A549 (cell line): ENCODE measurements at regions not wholly inside any gene's neighbourhood (a gene's known extent, or its start where the extent isn't known, plus 50 kb on each side); places are given as distances from the start of the nearest gene placed in this dataset.

Experiments used
- ATAC-seq, 2 experiments: fragments of 200-7000 bp in 1 of 2; fragments of >200 bp in 1 of 2; cut with Nextera tagmentation in 1 of 2; cut with Tn5 transposase in 1 of 2; 3 replicates each; pipeline versions ENCODE4 v1.8.0 to v1.9.1; 2018 to 2020; ENCODE audit warnings: mild to moderate bottlenecking in 1 of 2, moderate library complexity in 1 of 2
- CTCF ChIA-PET: fragments of 300-600 bp; sonication (Branson Sonifier 250); formaldehyde crosslinking; extraction: SDS; loops from one replicate; lab custom pipeline; 2021; ENCODE audit warnings: antibody characterized with exemption, inconsistent platforms; lab: Yijun Ruan, JAX
- POLR2A ChIA-PET: fragments of 350-600 bp; formaldehyde crosslinking; extraction: SDS; loops from one replicate; lab custom pipeline; 2021; ENCODE audit warnings: antibody characterized with exemption, inconsistent platforms; lab: Yijun Ruan, JAX
- DNase-seq, 2 experiments: peaks; one replicate each; pipeline versions ENCODE4 v3.0.0 to v3.0.0-alpha.2; 2011 to 2016; ENCODE audit warnings: low read depth in 1 of 2, low spot score in 1 of 2
- FAIRE-seq: peaks from 2 replicates; lab custom pipeline; 2011; peaks lifted over from hg19 to GRCh38; lab: Jason Lieb, UNC
- H3K27ac ChIP-seq, 2 experiments: fragments of >200 bp; sonication (Bioruptor Twin); formaldehyde crosslinking; 3 replicates each; pipeline ENCODE4 v1.5.1; 2016 to 2017
- H3K4me1 ChIP-seq: fragments of >200 bp; sonication (Bioruptor Twin); formaldehyde crosslinking; 3 replicates; pipeline ENCODE4 v1.6.1; 2016
- H3K4me2 ChIP-seq: fragments of >200 bp; sonication (Bioruptor Twin); formaldehyde crosslinking; 3 replicates; pipeline ENCODE4 v1.6.1; 2016
- H3K4me3 ChIP-seq: fragments of >200 bp; sonication (Bioruptor Twin); formaldehyde crosslinking; 3 replicates; pipeline ENCODE4 v1.5.1; 2016
- H3K9me3 ChIP-seq: fragments of >200 bp; sonication (Bioruptor Twin); formaldehyde crosslinking; 3 replicates; pipeline ENCODE4 v1.6.1; 2016
- BCL3 ChIP-seq: fragments of >200 bp; sonication (Bioruptor Twin); formaldehyde crosslinking; IDR thresholded peaks from 3 replicates; pipeline ENCODE4 v1.6.1; 2016
- CEBPB ChIP-seq, 2 experiments: fragments of >200 bp in 1 of 2; sonication (Bioruptor Twin) in 1 of 2; formaldehyde crosslinking in 1 of 2; IDR thresholded peaks; 2 replicates each; pipeline ENCODE4 v1.6.1; 2012 to 2016
- CTCF ChIP-seq: fragments of >200 bp; sonication (Bioruptor Twin); formaldehyde crosslinking; IDR thresholded peaks from 3 replicates; pipeline ENCODE4 v1.5.1; 2016
- FOSL2 ChIP-seq, 2 experiments: fragments of 450-650 bp in 1 of 2; fragments of >200 bp in 1 of 2; sonication (Bioruptor Twin) in 1 of 2; formaldehyde crosslinking; IDR thresholded peaks; 2 replicates each; pipeline versions ENCODE4 v1.5.0 to v1.6.1; 2016 to 2020; ENCODE audit warnings: mild to moderate bottlenecking in 1 of 2, moderate library complexity in 1 of 2
- FOXS1 ChIP-seq: fragments of 250-450 bp; sonication (Bioruptor Pico); IDR thresholded peaks from 2 replicates; pipeline ENCODE4 v1.5.0; 2020; ENCODE audit warnings: mild to moderate bottlenecking, moderate library complexity
- HEYL ChIP-seq: fragments of 250-450 bp; sonication (Bioruptor Pico); IDR thresholded peaks from 2 replicates; pipeline ENCODE4 v1.8.0; 2021; ENCODE audit warnings: mild to moderate bottlenecking, moderate library complexity
- KDM5A ChIP-seq: fragments of 200-600 bp; sonication (generic); IDR thresholded peaks from 2 replicates; pipeline ENCODE4 v1.6.1; 2016; ENCODE audit warnings: antibody characterized with exemption, mild to moderate bottlenecking
- NFE2L2 ChIP-seq: fragments of 150-350 bp; conservative IDR thresholded peaks from 2 replicates; pipeline ENCODE4 v1.6.1; 2014; ENCODE audit warnings: low read length
- NPAS2 ChIP-seq: fragments of 250-450 bp; sonication (Bioruptor Pico); IDR thresholded peaks from 2 replicates; pipeline ENCODE4 v1.8.0; 2022; ENCODE audit warnings: mild to moderate bottlenecking, moderate library complexity, borderline replicate concordance
- PBX3 ChIP-seq: IDR thresholded peaks from 2 replicates; pipeline ENCODE4 v1.6.1; 2012
- PHF8 ChIP-seq: fragments of 200-600 bp; sonication (generic); IDR thresholded peaks from 2 replicates; pipeline ENCODE4 v1.6.1; 2016; ENCODE audit warnings: low read depth, mild to moderate bottlenecking, antibody characterized with exemption, moderate library complexity, borderline replicate concordance
- POLR2A ChIP-seq: IDR thresholded peaks from 2 replicates; pipeline ENCODE4 v1.6.1; 2012; ENCODE audit warnings: mild to moderate bottlenecking, low read length
- RARB ChIP-seq: fragments of 250-450 bp; sonication (Bioruptor Pico); IDR thresholded peaks from 2 replicates; pipeline ENCODE4 v1.8.0; 2021; ENCODE audit warnings: mild to moderate bottlenecking, moderate library complexity
- SMC3 ChIP-seq: fragments of >200 bp; sonication (Bioruptor Twin); formaldehyde crosslinking; IDR thresholded peaks from 3 replicates; pipeline ENCODE4 v1.6.1; 2018; ENCODE audit warnings: inconsistent platforms
- ZFP36 ChIP-seq: fragments of 450-650 bp; IDR thresholded peaks from 2 replicates; pipeline ENCODE4 v1.6.1; 2014; ENCODE audit warnings: borderline replicate concordance; ENCODE audit not compliant: partially characterized antibody
- ZSCAN20 ChIP-seq: fragments of 250-450 bp; sonication (Bioruptor Pico); IDR thresholded peaks from 2 replicates; pipeline ENCODE4 v1.8.0; 2022; ENCODE audit warnings: mild to moderate bottlenecking, moderate library complexity
- WGBS: methylation state at CpG from one replicate; pipeline ENCODE4 v1.1.6; 2017; ENCODE audit errors: missing lambda C conversion rate; 5-methylcytosine and 5-hydroxymethylcytosine counted together
- TF ChIP-seq, protein P1 (sequence below): IDR thresholded peaks from 2 replicates; pipeline ENCODE4 v1.6.1; 2012; ENCODE audit warnings: low read depth, borderline replicate concordance
- TF ChIP-seq, protein P2 (sequence below): IDR thresholded peaks from 2 replicates; pipeline ENCODE4 v1.6.1; 2012
- TF ChIP-seq, protein P3 (sequence below): fragments of 250-450 bp; sonication (Bioruptor Pico); IDR thresholded peaks from 2 replicates; pipeline ENCODE4 v1.5.0; 2020; ENCODE audit warnings: low read depth, mild to moderate bottlenecking, moderate library complexity

DNA sequence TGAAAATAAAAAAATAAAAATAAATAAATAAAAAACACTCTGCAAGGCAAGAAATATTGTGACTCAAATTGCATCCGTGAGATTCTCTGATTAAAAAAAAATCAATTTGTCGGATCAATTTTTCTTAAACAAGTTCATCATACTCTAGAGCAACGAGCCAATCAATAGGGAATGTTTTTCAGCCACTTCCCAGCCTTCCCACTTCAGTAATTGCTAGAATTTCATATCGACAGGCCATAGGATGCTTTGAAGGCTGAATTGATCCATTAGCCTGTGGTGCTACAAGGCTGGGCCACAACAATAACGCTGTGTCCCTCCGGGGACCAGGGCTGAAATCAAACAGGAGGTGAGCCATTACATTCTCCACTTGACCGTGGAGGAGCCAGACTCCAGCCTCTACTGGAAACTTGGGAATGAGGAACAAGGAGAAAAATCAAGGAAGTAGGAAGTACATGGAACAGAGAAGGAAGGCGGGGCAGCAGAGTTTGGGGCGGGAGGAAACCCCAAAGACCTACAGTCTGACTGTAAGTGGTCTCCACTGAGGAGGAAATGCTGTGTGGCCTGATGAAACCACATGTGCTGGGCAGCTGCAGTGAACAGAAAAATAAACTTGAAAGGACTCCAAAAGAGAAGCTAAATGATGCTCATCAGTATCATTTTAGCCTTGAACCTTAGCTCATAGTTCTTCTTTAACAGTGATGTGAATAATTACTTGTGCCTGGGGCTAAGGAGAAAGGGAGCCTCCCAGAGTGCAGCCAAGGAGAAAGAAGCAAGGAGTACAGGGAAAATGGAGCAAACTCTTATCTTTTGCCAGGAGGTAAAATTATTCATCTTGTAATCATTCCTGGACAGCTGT lies 308.6 kb downstream of the TLE1 start (continued):
- TF ChIP-seq PBX3 (no peak), HEYL (no peak), ZFP36 (no peak), SMC3 (no peak), FOXS1 (CRISPR knock-in tag) (no peak), BCL3 (no peak), CTCF (no peak)
- TF ChIP-seq, protein P1, sequence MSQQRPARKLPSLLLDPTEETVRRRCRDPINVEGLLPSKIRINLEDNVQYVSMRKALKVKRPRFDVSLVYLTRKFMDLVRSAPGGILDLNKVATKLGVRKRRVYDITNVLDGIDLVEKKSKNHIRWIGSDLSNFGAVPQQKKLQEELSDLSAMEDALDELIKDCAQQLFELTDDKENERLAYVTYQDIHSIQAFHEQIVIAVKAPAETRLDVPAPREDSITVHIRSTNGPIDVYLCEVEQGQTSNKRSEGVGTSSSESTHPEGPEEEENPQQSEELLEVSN: no peak

- ATAC-seq (no peak), FAIRE-seq (no peak), DNase-seq (no peak)
- TF ChIP-seq NPAS2 (CRISPR knock-in tag) (no peak), FOSL2 (IDR thresholded peaks at IDR 0.05) (no peak), FOSL2 (CRISPR knock-in tag; IDR thresholded peaks at IDR 0.05) (no peak), KDM5A (no peak), POLR2A (no peak)
- TF ChIP-seq, protein P2, sequence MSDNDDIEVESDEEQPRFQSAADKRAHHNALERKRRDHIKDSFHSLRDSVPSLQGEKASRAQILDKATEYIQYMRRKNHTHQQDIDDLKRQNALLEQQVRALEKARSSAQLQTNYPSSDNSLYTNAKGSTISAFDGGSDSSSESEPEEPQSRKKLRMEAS: no peak
- Histone ChIP-seq H3K27ac (no peak overlapping the region; a peak in 1 of 6 replicates), H3K4me1 (peaks cover 22% of the 10 kb centered on the region), H3K9me3 (no peaks in the 10 kb centered on the region), H3K4me2 (no peak overlapping the region), H3K4me3 (no peak overlapping the region)
- CTCF ChIA-PET: interaction anchor here (1.2 kb wide), 1 partner anchor 10 kb away, joined by 3 read pairs; no protein-coding TSS in a partner anchor
- POLR2A ChIA-PET: no interaction called here
- WGBS: 83% methylated on average over 1 of the region's 1 CpG
These were observed 309.7 kb downstream of the TLE1 start for GRCh38 chr9:81379655-81380054.

DNA sequence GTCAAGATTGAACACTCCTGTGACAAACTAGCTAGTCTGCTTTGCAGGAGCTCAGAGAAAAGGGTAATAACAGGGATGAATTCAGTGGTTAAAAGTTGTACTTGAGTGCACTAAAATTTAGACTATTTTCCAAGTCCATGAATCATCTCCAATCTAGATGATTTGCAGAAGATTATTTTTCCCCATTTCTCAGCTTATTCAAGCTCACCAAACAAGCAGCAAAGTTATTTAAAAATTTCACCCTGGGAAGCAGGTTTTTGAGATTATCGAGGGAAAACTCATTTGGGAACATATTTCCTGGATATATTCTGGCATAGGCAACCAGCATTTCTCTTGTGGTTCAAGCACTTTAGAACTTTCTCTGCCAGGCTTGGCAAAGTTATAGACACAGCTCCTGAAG lies 311.4 kb downstream of the TLE1 start:
- POLR2A ChIA-PET: no interaction called here
- H3K4me2 ChIP-seq: no peak overlapping the region
- H3K27ac ChIP-seq: no peak overlapping the region; a peak in 1 of 6 replicates
- H3K4me3 ChIP-seq: no peak overlapping the region
- FAIRE-seq: no peak
- no peak for TF ChIP-seq RARB (CRISPR knock-in tag)
- TF ChIP-seq PHF8: no peak
- TF ChIP-seq CEBPB (IDR thresholded peaks at IDR 0.05): no peak
- no peak for TF ChIP-seq NFE2L2
- TF ChIP-seq ZFP36: no peak
- TF ChIP-seq, protein P3, sequence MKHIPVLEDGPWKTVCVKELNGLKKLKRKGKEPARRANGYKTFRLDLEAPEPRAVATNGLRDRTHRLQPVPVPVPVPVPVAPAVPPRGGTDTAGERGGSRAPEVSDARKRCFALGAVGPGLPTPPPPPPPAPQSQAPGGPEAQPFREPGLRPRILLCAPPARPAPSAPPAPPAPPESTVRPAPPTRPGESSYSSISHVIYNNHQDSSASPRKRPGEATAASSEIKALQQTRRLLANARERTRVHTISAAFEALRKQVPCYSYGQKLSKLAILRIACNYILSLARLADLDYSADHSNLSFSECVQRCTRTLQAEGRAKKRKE (CRISPR knock-in tag): no peak
- no peak for TF ChIP-seq ZSCAN20 (CRISPR knock-in tag)
- TF ChIP-seq, all 56 proteins: peak for 0
- no peak for ATAC-seq
- no peak for DNase-seq
- WGBS: 71% methylated on average over 1 of the region's 1 CpG
- H3K9me3 ChIP-seq: no peaks in the 10 kb centered on the region
- CTCF ChIA-PET: interaction anchor here (0.6 to 1.5 kb wide), 3 partner anchors 9 to 833 kb away, joined by 3 to 5 read pairs (median 4); no protein-coding TSS in a partner anchor
- H3K4me1 ChIP-seq: peaks cover 22% of the 10 kb centered on the region
